HepG2 (cell line): ENCODE measurements at regions not wholly inside any gene's neighbourhood (a gene's known extent, or its start where the extent isn't known, plus 50 kb on each side); places are given as distances from the start of the nearest gene placed in this dataset.

Experiments used
- ATAC-seq: fragments of 200-7000 bp; cut with Tn5 transposase; 3 replicates; pipeline ENCODE4 v1.9.1; 2020; ENCODE audit warnings: mild to moderate bottlenecking, moderate library complexity
- BruUV-seq: library from RNA; stranded (reverse); fragments of 400-500 nt; replicated peaks from 2 replicates; lab custom pipeline; 2021; lab: Mats Ljungman, UMichigan
- CTCF ChIA-PET: fragments of 300-600 bp; formaldehyde crosslinking; extraction: SDS; loops from one replicate; lab custom pipeline; 2021; ENCODE audit warnings: low total read pairs, inconsistent platforms, low intra/inter-chr PET ratio; lab: Yijun Ruan, JAX
- POLR2A ChIA-PET: fragments of 350-600 bp; sonication (Branson Sonifier 250); formaldehyde crosslinking; loops from one replicate; lab custom pipeline; 2020; ENCODE audit warnings: antibody characterized with exemption, inconsistent platforms; lab: Yijun Ruan, JAX
- DNase-seq: peaks from one replicate; pipeline ENCODE4 v3.0.0-alpha.2; 2015; ENCODE audit warnings: low spot score
- FAIRE-seq: peaks from 3 replicates; lab custom pipeline; 2011; peaks lifted over from hg19 to GRCh38; lab: Jason Lieb, UNC
- H2AFZ ChIP-seq: one replicate; pipeline ENCODE4 v1.6.1; 2011; ENCODE audit warnings: low read length, inconsistent platforms
- H3K27ac ChIP-seq: fragments of 300-600 bp; 3 replicates; pipeline ENCODE4 v1.8.0; 2011; ENCODE audit warnings: mixed run types, mild to moderate bottlenecking, mixed read lengths, low read length, inconsistent platforms; ENCODE audit not compliant: insufficient read depth; ENCODE audit errors: extremely low read length
- H3K27me3 ChIP-seq, 2 experiments: fragments of 200-600 bp in 1 of 2; 2 replicates in 1 of 2; 3 replicates in 1 of 2; pipeline versions ENCODE4 v1.6.0 to v1.8.0; 2011; ENCODE audit warnings: low read length in 2 of 2, mild to moderate bottlenecking in 2 of 2, moderate library complexity in 2 of 2, inconsistent platforms in 1 of 2; ENCODE audit not compliant: insufficient read depth in 2 of 2, control insufficient read depth in 1 of 2
- H3K36me3 ChIP-seq, 2 experiments: fragments of 200-600 bp in 1 of 2; replicated peaks in 1 of 2; 2 replicates in 1 of 2; 3 replicates in 1 of 2; pipeline versions ENCODE4 v1.5.1 to v1.8.0; 2011; ENCODE audit warnings: low read length in 2 of 2, inconsistent platforms in 1 of 2; ENCODE audit not compliant: insufficient read depth in 2 of 2, control insufficient read depth in 1 of 2
- H3K4me1 ChIP-seq: 2 replicates; pipeline ENCODE4 v1.5.1; 2012; ENCODE audit warnings: low read length, inconsistent platforms; ENCODE audit not compliant: insufficient read depth
- H3K4me2 ChIP-seq: 2 replicates; pipeline ENCODE4 v1.6.0; 2011; ENCODE audit warnings: low read depth, low read length, inconsistent platforms
- H3K4me3 ChIP-seq, 3 experiments: fragments of 200-600 bp in 1 of 3; sonication (generic), shearing (Covaris generic) in 1 of 3; replicated peaks in 1 of 3; 2 replicates each; pipeline ENCODE4 v1.5.1; 2011 to 2016; ENCODE audit warnings: low read length in 3 of 3, inconsistent platforms in 2 of 3, low read depth in 2 of 3, mild to moderate bottlenecking in 2 of 3, control low read depth in 1 of 3, mixed read lengths in 1 of 3; ENCODE audit not compliant: insufficient read depth in 1 of 3
- H3K79me2 ChIP-seq: one replicate; pipeline ENCODE4 v1.6.1; 2011; ENCODE audit warnings: low read length, inconsistent platforms; ENCODE audit not compliant: insufficient read depth
- H3K9ac ChIP-seq: 2 replicates; pipeline ENCODE4 v1.6.0; 2011; ENCODE audit warnings: mild to moderate bottlenecking, low read depth, low read length, inconsistent platforms; ENCODE audit not compliant: insufficient read depth
- H3K9me3 ChIP-seq: 2 replicates; pipeline ENCODE4 v1.5.1; 2012; ENCODE audit warnings: mild to moderate bottlenecking, low read length
- H4K20me1 ChIP-seq: 2 replicates; pipeline ENCODE4 v1.6.0; 2011; ENCODE audit warnings: inconsistent platforms, mild to moderate bottlenecking, low read length, moderate library complexity; ENCODE audit not compliant: insufficient read depth
- FOSL1 ChIP-seq: sonication (generic); formaldehyde crosslinking; IDR thresholded peaks from 2 replicates; pipeline ENCODE4 v1.9.0; 2021; ENCODE audit warnings: missing genetic modification reagents, borderline replicate concordance
- JUN ChIP-seq: sonication (generic); formaldehyde crosslinking; IDR thresholded peaks from 2 replicates; pipeline ENCODE4 v1.4.0; 2020; ENCODE audit warnings: mild to moderate bottlenecking, missing genetic modification reagents
- KDM5A ChIP-seq: fragments of 200-600 bp; sonication (generic); IDR thresholded peaks from 2 replicates; pipeline ENCODE4 v1.7.0; 2018; ENCODE audit warnings: antibody characterized with exemption, mild to moderate bottlenecking, low read length, borderline replicate concordance
- MATR3 ChIP-seq: sonication (generic); formaldehyde crosslinking; IDR thresholded peaks from 2 replicates; pipeline ENCODE4 v1.4.0; 2020; ENCODE audit warnings: missing genetic modification reagents
- NR3C1 ChIP-seq: sonication (generic); formaldehyde crosslinking; IDR thresholded peaks from 2 replicates; pipeline ENCODE4 v1.4.0; 2020; ENCODE audit warnings: missing genetic modification reagents
- RNF2 ChIP-seq: fragments of 450-650 bp; conservative IDR thresholded peaks from 2 replicates; pipeline ENCODE4 v1.6.1; 2016; ENCODE audit warnings: low read depth
- SMC3 ChIP-seq: IDR thresholded peaks from 2 replicates; pipeline ENCODE4 v1.6.1; 2011; ENCODE audit warnings: low read length, improper control_type of control experiment
- ZFP82 ChIP-seq: sonication (generic); formaldehyde crosslinking; IDR thresholded peaks from 2 replicates; pipeline ENCODE4 v1.5.1; 2020; ENCODE audit warnings: mild to moderate bottlenecking, missing genetic modification reagents, borderline replicate concordance
- WGBS: methylation state at CpG from one replicate; pipeline ENCODE4 v1.1.6; 2017; ENCODE audit warnings: low lambda C conversion rate; 5-methylcytosine and 5-hydroxymethylcytosine counted together
- in situ Hi-C: cut with HindIII; loops from 2 replicates; pipeline ENCODE4 v1.10.0; 2017; ENCODE audit warnings: low pct_unique_long_range_greater_than_20kb; ENCODE audit not compliant: extremely low pct_ligation_motif_present
- intact Hi-C: fragments of 100-400 bp; cut with micrococcal nuclease; formaldehyde crosslinking; loops from one replicate; pipeline ENCODE4 v1.10.0; 2022; ENCODE audit not compliant: unreplicated experiment
- TF ChIP-seq, protein P1 (sequence below): sonication (generic); formaldehyde crosslinking; IDR thresholded peaks from 2 replicates; pipeline ENCODE4 v1.4.0; 2020; ENCODE audit warnings: low read depth, mild to moderate bottlenecking, missing genetic modification reagents
- TF ChIP-seq, protein P2 (sequence below): sonication (generic); formaldehyde crosslinking; IDR thresholded peaks from 2 replicates; pipeline ENCODE4 v1.5.0; 2020; ENCODE audit warnings: missing genetic modification reagents, mild to moderate bottlenecking, borderline replicate concordance

GRCh38 chr12:131491155-131491554 lies 219.7 kb upstream of the SFSWAP start (continued):
- TF ChIP-seq FOSL1 (no peak), SMC3 (no peak), MATR3 (CRISPR knock-in tag) (no peak)
- TF ChIP-seq, protein P1, sequence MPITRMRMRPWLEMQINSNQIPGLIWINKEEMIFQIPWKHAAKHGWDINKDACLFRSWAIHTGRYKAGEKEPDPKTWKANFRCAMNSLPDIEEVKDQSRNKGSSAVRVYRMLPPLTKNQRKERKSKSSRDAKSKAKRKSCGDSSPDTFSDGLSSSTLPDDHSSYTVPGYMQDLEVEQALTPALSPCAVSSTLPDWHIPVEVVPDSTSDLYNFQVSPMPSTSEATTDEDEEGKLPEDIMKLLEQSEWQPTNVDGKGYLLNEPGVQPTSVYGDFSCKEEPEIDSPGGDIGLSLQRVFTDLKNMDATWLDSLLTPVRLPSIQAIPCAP, result no peak

DNA sequence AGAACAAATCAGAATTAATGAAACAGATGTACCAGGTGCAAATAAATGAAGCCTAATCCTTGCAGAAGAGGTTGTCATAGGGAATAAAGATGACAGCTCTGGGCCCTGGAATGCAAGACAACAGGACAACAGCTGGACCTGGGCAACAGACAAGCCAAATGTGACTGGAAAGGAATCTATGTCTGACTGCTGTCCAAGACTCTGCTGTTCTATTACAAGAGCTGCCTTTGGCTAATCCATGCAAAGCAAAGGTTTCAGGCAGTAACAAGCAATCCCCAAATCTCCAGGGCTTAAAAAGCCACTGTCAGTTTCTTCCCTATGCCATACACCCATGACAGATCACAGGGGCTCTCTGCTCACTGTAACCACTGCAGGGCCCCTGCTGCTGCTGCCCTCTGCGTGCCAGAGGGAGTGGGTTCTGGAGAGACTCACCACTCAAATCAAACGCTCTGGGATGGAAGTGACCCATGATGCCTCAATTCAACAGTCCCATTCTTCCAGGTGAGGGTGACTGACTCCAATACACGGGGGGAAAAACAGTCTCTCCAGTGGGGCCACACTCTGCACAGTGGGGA lies 218.9 kb upstream of the SFSWAP start:
- in situ Hi-C loops (no loop called here), intact Hi-C loops (no loop called here)
- Histone ChIP-seq H2AFZ (no peak overlapping the region), H3K4me3 (no peak overlapping the region), H3K4me1 (no peaks in the 10 kb centered on the region), H3K79me2 (no peaks in the 10 kb centered on the region), H3K4me2 (no peak overlapping the region), H3K9me3 (no peaks in the 10 kb centered on the region), H3K36me3 (no peaks in the 10 kb centered on the region), H4K20me1 (no peaks in the 10 kb centered on the region), H3K9ac (no peak overlapping the region), H3K27ac (no peak overlapping the region), H3K27me3 (peaks cover 2 to 10% of the 10 kb centered on the region in 2 experiments; a peak in 3 of 5 replicates)
- 0% methylated on average over 1 of the region's 3 CpGs for WGBS
- ATAC-seq (no peak), FAIRE-seq (no peak), DNase-seq (no peak)
- no peak for TF ChIP-seq KDM5A
- no peak for TF ChIP-seq ZFP82
- TF ChIP-seq, protein P2, sequence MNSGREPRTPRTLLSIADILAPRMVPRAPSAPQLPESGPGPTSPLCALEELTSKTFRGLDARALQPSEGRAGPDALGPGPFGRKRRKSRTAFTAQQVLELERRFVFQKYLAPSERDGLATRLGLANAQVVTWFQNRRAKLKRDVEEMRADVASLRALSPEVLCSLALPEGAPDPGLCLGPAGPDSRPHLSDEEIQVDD (CRISPR knock-in tag), result no peak
- TF ChIP-seq JUN (CRISPR knock-in tag), result no peak
- TF ChIP-seq RNF2, result no peak
- no peak for TF ChIP-seq NR3C1 (CRISPR knock-in tag)
- ChIA-PET POLR2A (no interaction called here), CTCF (no interaction called here)
- BruUV-seq, result no TSS peak
